MM.1S (cell line): ENCODE measurements at regions not wholly inside any gene's neighbourhood (a gene's known extent, or its start where the extent isn't known, plus 50 kb on each side); places are given as distances from the start of the nearest gene placed in this dataset.

Experiments used
- DNase-seq: peaks from one replicate; pipeline ENCODE4 v3.0.0-alpha.2; 2015
- H2AFZ ChIP-seq: fragments of 300-600 bp; sonication (generic); 2 replicates; pipeline ENCODE4 v1.6.0; 2016; ENCODE audit warnings: antibody characterized with exemption, low read length
- H3F3A ChIP-seq: fragments of 300-600 bp; sonication (generic); 2 replicates; pipeline ENCODE4 v1.6.1; 2016; ENCODE audit warnings: mild to moderate bottlenecking, antibody characterized with exemption, low read length, moderate library complexity, mixed read lengths; ENCODE audit not compliant: insufficient read depth
- H3K27ac ChIP-seq: fragments of 300-600 bp; sonication (generic); 2 replicates; pipeline ENCODE4 v1.5.1; 2016; ENCODE audit warnings: mild to moderate bottlenecking, low read length
- H3K27me3 ChIP-seq: fragments of 300-600 bp; sonication (generic); replicated peaks from 2 replicates; pipeline ENCODE4 v1.6.0; 2016; ENCODE audit warnings: low read length; ENCODE audit not compliant: insufficient read depth
- H3K36me3 ChIP-seq: fragments of 300-600 bp; sonication (generic); replicated peaks from 2 replicates; pipeline ENCODE4 v1.6.1; 2016; ENCODE audit warnings: mild to moderate bottlenecking, low read length, mixed read lengths; ENCODE audit not compliant: insufficient read depth
- H3K4me1 ChIP-seq: fragments of 300-600 bp; sonication (generic); 2 replicates; pipeline ENCODE4 v1.6.1; 2016; ENCODE audit warnings: low read length, mixed read lengths
- H3K4me2 ChIP-seq: fragments of 300-600 bp; sonication (generic); 2 replicates; pipeline ENCODE4 v1.6.0; 2016; ENCODE audit warnings: low read depth, low read length
- H3K4me3 ChIP-seq: fragments of 300-600 bp; sonication (generic); 2 replicates; pipeline ENCODE4 v1.5.1; 2016; ENCODE audit warnings: low read length, mixed read lengths
- H3K79me2 ChIP-seq: fragments of 300-600 bp; sonication (generic); 2 replicates; pipeline ENCODE4 v1.6.1; 2016; ENCODE audit warnings: mixed run types, low read length, mixed read lengths
- H3K9ac ChIP-seq: fragments of 300-600 bp; sonication (generic); 2 replicates; pipeline ENCODE4 v1.6.1; 2016; ENCODE audit warnings: low read length, mixed read lengths
- H3K9me2 ChIP-seq: fragments of 300-600 bp; sonication (generic); replicated peaks from 2 replicates; pipeline ENCODE4 v1.6.1; 2016; ENCODE audit warnings: mild to moderate bottlenecking, low read length, mixed read lengths; ENCODE audit not compliant: insufficient read depth
- H3K9me3 ChIP-seq: fragments of 300-600 bp; sonication (generic); replicated peaks from 2 replicates; pipeline ENCODE4 v1.6.1; 2016; ENCODE audit warnings: mild to moderate bottlenecking, low read length, mixed read lengths; ENCODE audit not compliant: insufficient read depth
- H4K20me1 ChIP-seq: fragments of 300-600 bp; sonication (generic); 2 replicates; pipeline ENCODE4 v1.6.1; 2016; ENCODE audit warnings: mild to moderate bottlenecking, low read length, moderate library complexity, mixed read lengths; ENCODE audit not compliant: insufficient read depth
- CTCF ChIP-seq: fragments of 300-600 bp; sonication (generic); IDR thresholded peaks from 2 replicates; pipeline ENCODE4 v1.5.1; 2016; ENCODE audit warnings: antibody characterized with exemption, low read length, mixed read lengths
- EZH2 ChIP-seq: fragments of 300-600 bp; sonication (generic); optimal IDR thresholded peaks from 2 replicates; pipeline ENCODE3; 2017; ENCODE audit warnings: low read depth, mild to moderate bottlenecking, antibody characterized with exemption, low read length, mixed read lengths
- EZH2phosphoT487 ChIP-seq: fragments of 300-600 bp; sonication (generic); IDR thresholded peaks from 2 replicates; pipeline ENCODE4 v1.6.1; 2018; ENCODE audit warnings: antibody characterized with exemption, low read length

DNA sequence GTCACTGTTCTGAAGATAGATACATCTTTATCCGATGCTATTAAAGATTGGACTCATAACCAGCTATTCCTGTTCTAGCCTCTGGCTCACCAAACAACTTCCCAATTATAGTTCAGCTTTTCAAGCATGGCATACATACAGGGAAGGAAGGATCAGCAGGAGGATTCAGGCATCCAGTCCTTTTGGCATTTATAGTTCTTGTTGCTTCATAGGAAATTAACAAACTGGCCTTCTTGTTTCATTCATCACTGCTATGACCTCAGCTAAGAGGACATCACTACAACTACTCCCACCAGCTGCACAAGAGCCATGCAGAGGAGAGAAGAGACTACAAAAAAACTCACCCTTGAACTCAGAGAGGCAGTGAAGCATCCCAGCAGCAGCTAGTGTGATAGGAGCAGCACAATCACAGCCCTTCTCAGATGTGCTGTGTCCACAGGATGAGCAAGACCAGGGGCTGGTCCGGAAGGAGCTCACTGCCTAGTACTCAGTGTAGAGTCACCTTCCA is 100.5 kb downstream of the SPTSSA start:
- H3K27me3 ChIP-seq, result no peaks in the 10 kb centered on the region
- no peaks in the 10 kb centered on the region for H3K9me2 ChIP-seq
- no peaks in the 10 kb centered on the region for H3K36me3 ChIP-seq
- H3K9ac ChIP-seq, result no peak overlapping the region
- H3K9me3 ChIP-seq, result no peaks in the 10 kb centered on the region
- TF ChIP-seq EZH2phosphoT487, result no peak
- TF ChIP-seq EZH2, result no peak
- no peak for TF ChIP-seq CTCF
- H3K79me2 ChIP-seq, result no peaks in the 10 kb centered on the region
- no peaks in the 10 kb centered on the region for H3F3A ChIP-seq
- H3K4me3 ChIP-seq, result no peak overlapping the region
- H4K20me1 ChIP-seq, result no peaks in the 10 kb centered on the region
- no peak overlapping the region for H2AFZ ChIP-seq
- no peak overlapping the region for H3K4me2 ChIP-seq
- no peak for DNase-seq
- no peaks in the 10 kb centered on the region for H3K4me1 ChIP-seq
- no peak overlapping the region for H3K27ac ChIP-seq

DNA sequence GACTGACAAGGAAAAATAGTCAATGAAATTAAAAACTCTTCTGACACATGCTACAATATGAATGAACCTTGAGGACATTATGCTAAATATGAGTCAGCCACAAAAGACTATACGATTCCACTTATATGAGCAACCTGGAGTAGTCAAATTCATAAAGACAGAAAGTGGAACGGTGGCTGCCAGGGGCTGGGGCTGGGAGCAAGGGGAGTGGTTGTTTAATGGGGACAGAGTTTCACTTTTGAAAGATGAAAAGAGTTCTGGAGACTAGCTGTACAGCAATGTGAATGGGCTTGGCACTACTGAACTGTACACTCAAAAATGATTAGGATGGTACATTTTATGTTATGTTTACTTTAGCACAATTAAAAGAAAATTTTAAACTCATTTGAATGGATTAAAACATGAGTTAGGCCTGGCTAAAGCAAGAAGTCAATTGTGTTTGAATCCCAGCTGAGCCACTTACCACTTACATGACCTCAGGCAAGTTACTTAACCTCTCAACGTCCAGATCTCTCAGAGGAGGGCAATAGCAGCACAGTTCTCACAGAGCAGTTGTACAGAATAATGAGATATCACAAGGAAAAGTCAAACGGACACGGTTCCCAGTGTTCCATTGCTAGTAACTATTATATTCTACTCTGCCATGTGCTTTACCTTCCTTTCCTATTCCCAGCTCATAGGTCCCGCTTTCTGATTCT is 102.5 kb downstream of the SPTSSA start:
- TF ChIP-seq EZH2 (no peak), CTCF (no peak), EZH2phosphoT487 (no peak)
- no peaks in the 10 kb centered on the region for H3K4me1 ChIP-seq
- H3K36me3 ChIP-seq, result no peaks in the 10 kb centered on the region
- H2AFZ ChIP-seq, result no peak overlapping the region
- DNase-seq, result peak; percentile 12
- H3K9ac ChIP-seq, result no peak overlapping the region
- no peaks in the 10 kb centered on the region for H3K9me3 ChIP-seq
- no peaks in the 10 kb centered on the region for H3K79me2 ChIP-seq
- no peak overlapping the region for H3K4me3 ChIP-seq
- H4K20me1 ChIP-seq, result no peaks in the 10 kb centered on the region
- H3K27me3 ChIP-seq, result no peaks in the 10 kb centered on the region
- no peak overlapping the region for H3K27ac ChIP-seq
- H3K9me2 ChIP-seq, result no peaks in the 10 kb centered on the region
- no peaks in the 10 kb centered on the region for H3F3A ChIP-seq
- H3K4me2 ChIP-seq, result no peak overlapping the region

DNA sequence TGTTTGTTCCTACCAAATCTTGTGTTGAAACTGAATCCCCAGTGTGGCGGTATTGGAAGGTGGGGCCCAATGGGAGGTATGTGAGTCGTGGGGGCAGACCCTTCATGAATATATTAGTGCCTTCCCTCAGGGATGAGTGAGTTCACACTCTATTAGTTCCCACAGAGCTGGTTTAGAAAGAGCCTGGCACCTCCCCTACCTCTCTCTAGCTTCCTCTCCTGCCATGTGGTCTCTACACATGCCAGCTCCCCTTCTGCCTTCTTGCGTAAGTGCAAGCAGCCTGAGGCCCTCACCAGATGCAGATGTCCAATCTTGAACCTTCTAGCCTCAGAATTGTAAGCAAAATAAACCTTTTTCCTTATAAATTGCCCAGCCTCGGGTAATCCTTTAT is 105.8 kb downstream of the SPTSSA start:
- Histone ChIP-seq H3K4me3 (no peak overlapping the region), H2AFZ (no peak overlapping the region)
- no peak for TF ChIP-seq CTCF
- TF ChIP-seq EZH2, result no peak
- no peak for TF ChIP-seq EZH2phosphoT487

More for the DNA sequence above, 105.8 kb downstream of the SPTSSA start:
- Histone ChIP-seq H3K36me3 (no peaks in the 10 kb centered on the region), H3K4me1 (no peaks in the 10 kb centered on the region), H3K9me3 (no peaks in the 10 kb centered on the region), H4K20me1 (no peaks in the 10 kb centered on the region), H3K4me2 (no peak overlapping the region), H3K9me2 (no peaks in the 10 kb centered on the region), H3K79me2 (no peaks in the 10 kb centered on the region), H3K9ac (no peak overlapping the region), H3K27me3 (no peaks in the 10 kb centered on the region), H3K27ac (no peak overlapping the region), H3F3A (no peaks in the 10 kb centered on the region)
- DNase-seq, result no peak
